NCI-H526 (cell line): ENCODE measurements at regions not wholly inside any gene's neighbourhood (a gene's known extent, or its start where the extent isn't known, plus 50 kb on each side); places are given as distances from the start of the nearest gene placed in this dataset.
"Not testable (repeated sequence)": the region's sequence is repeated elsewhere in the genome, so short reads cannot be mapped to it uniquely, and the experiment has no call there.

Experiments used
- DNase-seq, 2 experiments: peaks; one replicate each; lab custom pipeline; 2025; lab: John Stamatoyannopoulos, UW

DNA sequence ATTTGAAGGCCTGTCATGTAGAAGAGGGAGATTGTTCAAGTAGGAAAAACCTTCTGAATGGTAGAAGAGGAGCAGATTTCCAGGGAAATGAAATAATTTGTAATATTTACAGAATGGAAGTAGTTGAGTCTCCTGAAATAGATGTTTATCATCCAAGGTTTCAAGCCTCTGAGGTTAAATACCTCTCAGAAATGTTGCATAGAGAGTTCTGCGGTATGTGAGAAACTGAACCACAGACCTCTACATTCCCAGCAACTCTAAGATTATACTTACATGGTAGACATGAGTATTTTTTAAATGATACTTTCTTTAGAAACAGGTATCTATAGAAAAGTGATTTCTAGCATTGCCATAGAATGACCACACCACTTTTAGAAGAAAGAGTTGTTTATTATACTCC lies 379.8 kb upstream of the FANCL start:
- DNase-seq: no peak

- DNase-seq: no peak
Observed at GRCh38 chr2:58620093-58620492, 379.0 kb upstream of the FANCL start.

GRCh38 chr2:58616961-58617360 lies 375.8 kb upstream of the FANCL start:
- peak; percentile 56 to 57 for DNase-seq

DNA sequence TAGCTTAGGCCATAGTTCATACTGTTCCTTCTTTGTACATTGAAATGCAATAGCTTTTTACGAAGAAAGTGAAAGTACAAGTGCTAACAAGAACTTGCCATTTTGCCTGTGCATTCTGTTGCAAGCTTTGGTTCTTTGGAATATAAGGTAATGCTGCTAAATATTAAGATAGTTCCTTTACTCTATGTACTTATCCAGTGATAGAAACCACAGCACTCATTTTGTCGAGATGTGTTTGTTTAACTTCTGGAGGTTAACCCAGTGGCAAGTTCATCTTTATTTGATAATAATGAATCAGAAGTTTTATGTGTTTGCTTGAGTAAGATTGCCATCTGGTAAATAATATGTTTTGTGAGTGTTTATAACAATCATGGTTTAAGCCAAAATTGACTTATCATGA lies 373.1 kb upstream of the FANCL start:
- no peak for DNase-seq

DNA sequence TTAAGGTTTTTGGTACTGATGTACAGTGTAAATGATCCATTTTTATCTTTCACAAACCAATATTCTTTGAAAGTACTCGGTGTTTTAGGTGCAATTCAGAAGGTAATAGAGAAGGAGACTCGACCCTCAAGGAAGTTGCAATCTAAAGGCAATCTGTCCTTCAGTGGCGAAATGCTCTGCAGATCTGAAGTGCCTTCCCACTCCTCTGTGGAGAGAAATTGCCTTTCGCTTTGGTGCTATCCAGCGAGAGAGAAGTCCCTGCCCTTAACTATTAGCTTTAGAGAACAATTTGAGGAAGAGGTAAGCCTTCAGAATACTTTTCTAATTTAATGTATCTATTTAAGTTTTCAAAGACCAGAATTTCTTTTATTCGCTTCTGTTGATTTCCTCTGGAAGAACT lies 371.8 kb upstream of the FANCL start:
- no peak for DNase-seq

DNA sequence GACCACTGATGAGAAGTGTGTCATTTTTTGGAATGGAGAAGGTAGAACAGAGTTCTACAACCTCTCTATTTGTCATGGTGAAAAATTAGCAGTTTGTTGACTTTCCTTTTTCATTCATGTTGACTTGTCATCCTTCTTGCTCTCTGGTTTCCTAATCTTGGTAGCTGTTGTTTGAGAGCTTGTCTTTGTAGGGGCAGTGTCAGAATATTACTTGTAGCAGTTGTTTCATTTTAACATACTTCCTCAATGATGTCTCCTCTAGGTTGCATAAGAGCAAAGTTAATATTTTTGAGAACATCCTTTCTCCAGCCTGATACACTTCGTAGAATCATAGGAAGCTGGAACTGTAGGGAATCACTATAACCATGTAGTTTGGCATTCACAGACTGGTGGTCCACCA lies 368.2 kb upstream of the FANCL start:
- no peak for DNase-seq

- DNase-seq: no peak
Observed at GRCh38 chr2:58608146-58608545, 367.0 kb upstream of the FANCL start.

DNA sequence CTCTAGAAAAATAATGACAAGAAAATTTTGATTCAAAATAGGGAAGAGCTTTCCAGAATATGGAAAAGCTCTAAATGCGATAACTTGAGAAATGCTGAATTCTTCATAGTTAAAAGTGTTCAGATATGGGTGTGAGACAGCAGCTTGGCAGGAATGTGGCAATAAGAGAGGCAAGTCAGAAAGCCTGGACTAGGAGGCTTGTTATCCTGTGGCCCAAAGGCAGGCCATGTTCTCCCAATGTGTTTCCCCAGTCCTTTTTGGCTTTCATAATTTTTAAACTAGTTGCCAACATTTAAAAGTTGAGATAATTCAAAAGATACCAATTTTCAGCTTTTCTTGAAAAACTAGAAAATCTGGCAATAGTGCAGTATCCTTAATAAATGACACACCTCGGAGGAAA lies 366.3 kb upstream of the FANCL start:
- DNase-seq: no peak

DNA sequence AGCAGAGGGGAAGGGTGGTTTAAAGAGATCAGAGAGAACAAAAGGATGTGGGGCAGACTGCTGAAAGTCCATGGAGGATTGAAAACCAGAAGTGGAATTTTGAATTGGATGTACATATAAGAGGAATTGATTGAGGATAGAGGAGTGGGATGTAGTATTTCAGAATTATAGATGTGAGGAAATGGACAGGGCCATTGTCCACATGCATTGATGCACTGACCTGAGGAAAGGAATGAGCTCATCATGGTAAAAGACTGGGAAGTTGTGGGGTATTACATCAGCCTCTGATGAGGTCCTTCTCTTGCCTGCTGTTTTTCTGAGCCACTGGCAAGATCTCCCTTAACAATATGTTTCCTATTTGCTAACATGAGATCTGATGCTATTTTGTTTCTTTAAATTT lies 365.7 kb upstream of the FANCL start:
- DNase-seq: no peak

GRCh38 chr2:58604096-58604495 lies 363.0 kb upstream of the FANCL start:
- no peak for DNase-seq

DNA sequence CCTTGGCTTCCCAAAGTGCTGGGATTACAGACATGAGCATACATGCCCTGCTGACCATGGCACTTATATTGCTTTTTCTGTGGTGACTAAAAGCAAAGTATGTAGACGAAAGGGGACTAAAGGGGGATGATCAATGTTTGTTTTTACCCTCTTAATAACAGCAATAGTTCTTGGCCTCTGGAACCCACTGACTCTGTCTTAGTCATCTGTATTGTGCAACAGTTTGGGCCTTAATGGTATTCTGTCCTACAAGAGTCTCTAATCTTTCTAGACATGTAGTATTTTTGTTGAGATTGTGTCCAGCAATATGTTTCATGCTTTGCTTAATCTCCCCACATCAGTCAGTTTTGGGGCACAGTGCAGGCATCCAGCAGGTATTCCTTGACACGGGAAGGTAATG lies 359.9 kb upstream of the FANCL start:
- no peak for DNase-seq

DNA sequence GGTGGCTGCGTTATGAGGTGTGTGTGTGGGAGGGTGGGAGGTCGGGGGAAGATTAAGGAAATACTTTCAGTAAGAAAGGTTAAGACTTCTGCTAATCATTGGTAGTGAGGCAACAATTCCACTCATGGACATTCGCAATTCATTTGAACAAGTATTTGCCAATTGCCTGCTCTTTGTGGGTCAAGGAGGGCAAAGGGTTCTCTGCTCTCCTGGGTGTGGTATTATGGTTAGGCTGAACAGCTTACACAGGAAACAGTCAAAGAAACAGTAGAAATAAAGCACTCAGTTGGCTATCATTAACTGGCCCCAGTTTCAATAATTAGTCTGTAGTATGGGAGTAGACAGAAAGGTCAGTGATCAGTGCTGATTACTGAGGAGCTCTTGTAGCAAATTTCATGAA lies 357.0 kb upstream of the FANCL start:
- no peak for DNase-seq

DNA sequence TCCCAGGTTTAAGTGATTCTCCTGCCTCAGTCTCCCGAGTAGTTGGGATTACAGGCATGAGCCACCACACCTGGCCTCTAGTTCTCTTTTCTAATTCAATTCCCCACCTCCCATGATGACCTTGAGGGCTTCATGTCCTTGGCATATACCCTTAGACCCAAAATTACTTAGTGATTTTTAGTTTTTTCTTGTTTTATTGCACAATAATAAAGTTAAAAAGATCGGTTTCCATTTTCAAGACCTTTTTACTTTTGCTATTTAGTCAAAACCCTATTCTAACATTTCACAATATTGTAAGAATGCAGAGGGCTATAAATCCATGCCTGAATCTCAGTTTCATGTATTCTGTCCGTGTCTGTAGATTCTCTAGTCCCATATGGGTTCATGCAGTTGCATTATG lies 354.6 kb upstream of the FANCL start:
- no peak for DNase-seq

DNA sequence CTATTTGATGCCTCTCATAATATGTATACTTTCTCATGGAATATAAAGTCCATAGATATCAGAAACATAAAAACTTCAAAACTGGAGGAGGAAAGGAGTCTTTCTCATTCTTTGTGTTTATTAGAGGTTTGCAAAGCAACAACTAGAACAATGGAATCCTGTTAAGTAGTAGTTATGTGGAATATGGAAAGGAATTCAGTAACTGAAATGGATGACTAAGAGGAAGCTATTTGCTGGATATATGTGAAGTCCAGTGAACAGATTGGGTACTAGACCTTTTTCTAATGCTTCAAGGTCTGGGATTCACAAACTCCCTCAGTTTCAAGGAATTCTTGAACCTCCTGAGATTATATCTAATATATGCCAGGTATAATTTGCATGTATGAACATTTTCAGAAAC lies 353.6 kb upstream of the FANCL start:
- no peak for DNase-seq

DNA sequence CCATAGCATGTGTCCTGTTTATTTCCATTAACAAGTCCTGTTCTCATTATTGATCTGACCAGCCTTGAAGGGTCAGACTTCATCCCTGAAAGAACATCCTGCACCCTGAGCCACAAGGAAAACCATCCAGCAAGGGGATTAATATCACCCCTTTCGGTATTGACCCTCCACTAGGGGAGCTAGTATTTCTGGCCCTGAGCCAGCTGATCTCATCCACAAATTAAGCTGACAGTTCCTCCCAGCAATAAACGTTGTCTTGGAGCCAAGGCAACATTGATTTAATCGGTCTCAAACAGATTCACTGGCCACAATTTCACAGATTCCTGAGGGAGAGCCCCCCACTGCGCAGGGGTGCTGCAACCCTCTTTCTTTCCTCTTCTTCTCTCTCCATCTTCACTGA lies 353.1 kb upstream of the FANCL start:
- no peak for DNase-seq

DNA sequence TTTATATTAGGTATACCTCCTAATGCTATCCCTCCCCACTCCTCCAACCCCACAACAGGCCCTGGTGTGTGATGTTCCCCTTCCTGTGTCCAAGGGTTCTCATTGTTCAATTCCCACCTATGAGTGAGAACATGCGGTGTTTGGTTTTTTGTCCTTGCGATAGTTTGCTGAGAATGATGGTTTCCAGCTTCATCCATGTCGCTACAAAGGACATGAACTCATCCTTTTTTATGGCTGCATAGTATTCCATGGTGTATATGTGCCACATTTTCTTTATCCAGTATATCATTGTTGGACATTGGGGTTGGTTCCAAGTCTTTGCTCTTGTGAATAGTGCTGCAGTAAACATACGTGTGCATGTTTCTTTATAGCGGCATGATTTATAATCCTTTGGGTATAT lies 345.1 kb upstream of the FANCL start:
- not testable (repeated sequence) for DNase-seq

DNA sequence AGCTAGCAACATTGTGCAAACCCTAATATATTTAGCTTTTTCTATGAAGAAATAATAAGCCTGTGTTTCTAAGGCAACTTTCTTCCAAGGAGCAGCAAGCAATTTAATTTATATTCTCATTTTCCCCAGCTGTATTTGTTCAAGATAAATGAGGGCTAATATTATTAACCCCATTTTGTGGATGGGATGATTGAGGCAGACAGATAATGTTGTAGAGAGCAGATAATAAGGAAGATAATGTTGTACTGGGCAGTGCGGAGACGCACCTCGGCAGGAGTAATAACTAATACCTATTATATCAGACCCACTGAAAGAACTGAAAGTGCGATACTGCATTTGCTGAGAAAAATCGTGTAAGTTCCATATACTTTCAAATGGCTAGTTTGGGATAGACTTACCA lies 344.1 kb upstream of the FANCL start:
- no peak for DNase-seq

GRCh38 chr2:58584606-58585118 lies 343.5 kb upstream of the FANCL start:
- no peak for DNase-seq

DNA sequence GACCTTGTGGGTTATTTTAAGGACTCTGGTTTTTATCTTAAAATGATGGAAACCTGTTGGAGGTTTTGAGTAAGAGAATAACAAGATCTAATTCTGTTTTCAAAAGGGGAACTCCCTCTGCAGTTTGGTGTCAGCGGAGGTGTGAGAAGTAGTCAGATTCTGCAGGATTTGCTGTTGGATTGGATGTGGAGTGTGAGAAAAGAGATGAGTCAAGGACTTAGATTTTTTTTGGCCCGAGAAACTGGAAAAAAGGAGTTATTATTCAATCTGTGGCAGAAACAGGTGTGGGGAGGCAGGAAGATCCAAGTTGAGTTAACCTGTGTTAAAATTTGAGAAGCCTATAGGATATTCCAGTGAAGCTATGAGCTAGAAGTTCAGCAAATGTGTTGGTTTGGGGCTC lies 337.2 kb upstream of the FANCL start:
- no peak for DNase-seq

- DNase-seq: no peak
Observed at GRCh38 chr2:58574873-58575272, 333.7 kb upstream of the FANCL start.

DNA sequence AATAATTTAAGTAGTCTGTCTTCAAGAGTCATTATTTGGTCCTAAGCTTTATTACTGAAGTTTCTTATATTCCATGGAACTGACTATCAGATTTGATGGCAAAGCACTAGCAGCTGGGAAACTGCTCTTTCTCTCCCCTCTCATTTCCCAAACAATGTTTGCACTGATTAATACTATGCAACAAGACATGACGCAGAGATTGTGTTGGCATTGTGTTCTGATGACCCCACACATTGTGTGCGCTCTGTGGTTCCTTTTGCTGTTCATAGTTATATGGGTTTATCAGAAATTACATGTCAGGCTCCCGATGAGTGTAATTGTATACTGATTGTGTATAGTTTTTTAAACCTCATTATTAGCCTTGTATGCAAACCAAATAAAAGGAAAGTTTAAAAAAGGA lies 331.6 kb upstream of the FANCL start:
- no peak for DNase-seq

- DNase-seq: peak; percentile 34 to 76
Observed at GRCh38 chr2:58571181-58571852, 330.2 kb upstream of the FANCL start.

- DNase-seq: no peak
Observed at GRCh38 chr2:58569475-58570185, 328.5 kb upstream of the FANCL start.

GRCh38 chr2:58568901-58569300 lies 327.8 kb upstream of the FANCL start:
- DNase-seq: no peak
